Ovary (tissue), 7 donors: ENCODE measurements at regions not wholly inside any gene's neighbourhood (a gene's known extent, or its start where the extent isn't known, plus 50 kb on each side); places are given as distances from the start of the nearest gene placed in this dataset.

ENCODE experiments used
- DNase-seq, 5 donors: peaks; one replicate each; pipeline ENCODE4 v3.0.0-alpha.2; 2019 to 2020
- H3K27ac ChIP-seq, 2 donors: fragments of 200-600 bp; one replicate each; pipeline versions ENCODE4 v1.5.1 to v1.8.0; 2019 to 2022
- H3K27me3 ChIP-seq: fragments of 200-600 bp; one replicate; pipeline ENCODE4 v1.8.0; 2022
- H3K36me3 ChIP-seq: fragments of 200-600 bp; sonication (generic); one replicate; pipeline ENCODE4 v1.5.1; 2019
- H3K4me1 ChIP-seq: one replicate; pipeline ENCODE4 v1.8.1; 2013; ENCODE audit warnings: mild to moderate bottlenecking, moderate library complexity; ENCODE audit not compliant: insufficient read depth
- H3K4me3 ChIP-seq: fragments of 200-600 bp; sonication (generic); one replicate; pipeline ENCODE4 v1.5.1; 2017
- H3K9me3 ChIP-seq, 2 donors: fragments of 200-600 bp in 1 of 2; sonication (generic) in 1 of 2; one replicate each; pipeline versions ENCODE4 v1.5.1 to v1.8.1; 2013 to 2019; ENCODE audit warnings: mild to moderate bottlenecking in 1 of 2, moderate library complexity in 1 of 2
- CTCF ChIP-seq, 3 donors: fragments of 450-650 bp in 2 of 3; fragments of 200-600 bp in 1 of 3; IDR thresholded peaks; one replicate each; pipeline versions ENCODE4 v1.5.1 to v1.8.0; 2016 to 2022; ENCODE audit warnings: antibody characterized with exemption in 3 of 3, mild to moderate bottlenecking in 1 of 3
- EP300 ChIP-seq: sonication (generic); formaldehyde crosslinking; IDR thresholded peaks from one replicate; pipeline ENCODE4 v1.6.1; 2017; ENCODE audit warnings: antibody characterized with exemption
- POLR2A ChIP-seq: fragments of 450-650 bp; IDR thresholded peaks from one replicate; pipeline ENCODE4 v1.6.1; 2017; ENCODE audit warnings: antibody characterized with exemption, mild to moderate bottlenecking, moderate library complexity
- WGBS, 3 donors: extraction: QIAGEN DNeasy Blood & Tissue Kit in 1 of 3; methylation state at CpG; one replicate each; pipeline versions ENCODE4 v1.1.5 to v1.1.7; 2013 to 2017; 5-methylcytosine and 5-hydroxymethylcytosine counted together
- intact Hi-C, 4 donors: fragments of 100-400 bp; cut with DNase I; formaldehyde crosslinking; loops; one replicate each; pipeline versions ENCODE4 v1.11.0 to v1.15.1; 2022 to 2023
- donor health status: DM: no; HTN: no; CAD: no; lungs with moderate emphysema.
- donor health status: DM: no; HTN: no; CAD: no.
- donor health status: Bipolar disorder and iron deficiency.
- donor health status: DM: no; HTN: no; CAD: no.
- donor health status: DM: yes; HTN: yes; CAD: no.

- Histone ChIP-seq H3K27me3 (no peaks in the 10 kb centered on the region), H3K9me3 (no peaks in the 10 kb centered on the region), H3K36me3 (no peaks in the 10 kb centered on the region), H3K4me3 (no peak overlapping the region), H3K27ac (no peak overlapping the region), H3K4me1 (no peaks in the 10 kb centered on the region)
- intact Hi-C loops, result no loop called here
- no peak for DNase-seq
- TF ChIP-seq CTCF (IDR thresholded peaks at IDR 0.05) (no peak), EP300 (no peak), POLR2A (no peak)
- 82 to 92% (median 89%) methylated on average over 7 of the region's 7 CpGs for WGBS, 3 donors
Observed at GRCh38 chr3:184647405-184647936, 64.4 kb downstream of the MAGEF1 start.

GRCh38 chr3:184645336-184645735, 66.5 kb downstream of the MAGEF1 start:
- Histone ChIP-seq H3K9me3 (no peaks in the 10 kb centered on the region), H3K27ac (no peak overlapping the region), H3K36me3 (no peaks in the 10 kb centered on the region), H3K27me3 (no peaks in the 10 kb centered on the region), H3K4me1 (no peaks in the 10 kb centered on the region), H3K4me3 (no peak overlapping the region)
- TF ChIP-seq CTCF (IDR thresholded peaks at IDR 0.05), result no peak
- no peak for TF ChIP-seq POLR2A
- no peak for TF ChIP-seq EP300
- no peak for DNase-seq
- intact Hi-C loops, result no loop called here
- 64 to 91% (median 78%) methylated on average over 3 of the region's 3 CpGs for WGBS, 3 donors

DNA sequence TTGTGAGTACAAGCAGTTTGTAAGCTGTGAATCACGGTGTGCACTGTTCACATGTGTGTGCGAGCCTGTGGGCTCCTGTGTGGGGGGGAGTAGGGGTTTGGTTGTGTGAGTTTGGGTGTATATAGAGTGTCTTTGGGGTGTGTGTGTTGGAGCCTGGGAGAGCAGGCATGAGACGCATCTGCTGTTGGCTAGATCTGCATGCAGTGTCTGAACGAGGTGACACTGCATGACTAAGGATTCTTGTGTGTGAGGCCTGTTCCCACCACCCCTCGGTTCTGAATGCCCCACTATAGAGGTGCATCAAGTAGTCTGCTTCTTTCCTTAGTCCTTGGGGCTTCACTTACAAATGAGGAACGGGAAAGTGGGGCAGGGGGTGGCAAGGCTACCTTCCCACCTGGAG, 68.4 kb downstream of the MAGEF1 start:
- no peak overlapping the region for H3K27ac ChIP-seq
- DNase-seq, result no peak
- 85 to 86% (median 86%) methylated on average over 6 of the region's 6 CpGs for WGBS, 3 donors
- no peaks in the 10 kb centered on the region for H3K4me1 ChIP-seq
- TF ChIP-seq EP300, result no peak
- no peaks in the 10 kb centered on the region for H3K9me3 ChIP-seq
- H3K27me3 ChIP-seq, result no peaks in the 10 kb centered on the region
- intact Hi-C loops, result no loop called here
- no peaks in the 10 kb centered on the region for H3K36me3 ChIP-seq
- H3K4me3 ChIP-seq, result no peak overlapping the region

- intact Hi-C loops, result no loop called here
- DNase-seq, result no peak
- Histone ChIP-seq H3K27ac (no peak overlapping the region), H3K9me3 (no peaks in the 10 kb centered on the region), H3K4me1 (no peaks in the 10 kb centered on the region), H3K36me3 (no peaks in the 10 kb centered on the region), H3K4me3 (no peak overlapping the region), H3K27me3 (no peaks in the 10 kb centered on the region)
- TF ChIP-seq EP300, result no peak
- TF ChIP-seq CTCF (IDR thresholded peaks at IDR 0.05), result no peak
- no peak for TF ChIP-seq POLR2A
- WGBS, 3 donors, result 67 to 74% (median 71%) methylated on average over 9 of the region's 9 CpGs
Observed at GRCh38 chr3:184642631-184643285, 69.1 kb downstream of the MAGEF1 start.

- H3K36me3 ChIP-seq, result no peaks in the 10 kb centered on the region
- WGBS, 3 donors, result 94 to 97% (median 95%) methylated on average over 8 of the region's 8 CpGs
- intact Hi-C loops, result no loop called here
- H3K9me3 ChIP-seq, result no peaks in the 10 kb centered on the region
- H3K27me3 ChIP-seq, result no peaks in the 10 kb centered on the region
- no peak for DNase-seq
- H3K27ac ChIP-seq, result no peak overlapping the region
- no peak overlapping the region for H3K4me3 ChIP-seq
- no peaks in the 10 kb centered on the region for H3K4me1 ChIP-seq
- TF ChIP-seq EP300 (no peak), CTCF (IDR thresholded peaks at IDR 0.05) (no peak), POLR2A (no peak)
Observed at GRCh38 chr3:184641430-184641829, 70.4 kb downstream of the MAGEF1 start.
